ENCODE measurements at regions not wholly inside any gene's neighbourhood (a gene's known extent, or its start where the extent isn't known, plus 50 kb on each side); places are given as distances from the start of the nearest gene placed in this dataset.

DNA sequence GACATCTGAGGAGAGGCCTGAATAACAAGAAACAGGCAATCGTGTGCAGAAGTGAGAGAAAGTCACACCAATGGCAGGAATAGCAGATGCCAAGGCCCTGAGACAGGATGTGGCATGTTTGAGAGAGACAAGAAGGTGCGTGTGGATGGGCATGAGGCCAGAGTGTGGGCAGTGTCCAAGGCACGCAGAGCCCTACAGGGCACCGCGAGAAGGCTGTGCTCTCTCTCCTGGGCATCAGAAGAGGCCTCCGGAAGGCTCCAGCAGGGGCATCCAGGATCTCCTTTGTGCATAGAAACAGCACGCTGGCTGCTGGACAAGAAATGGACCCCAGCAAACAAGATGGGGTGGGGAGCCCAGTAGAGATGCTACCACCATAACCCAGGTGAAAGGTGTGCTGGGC is 239.0 kb upstream of the RAB6C start:
- TF ChIP-seq POLR2A (IDR thresholded peaks at IDR 0.05) = no peak
- TF ChIP-seq, protein P1, sequence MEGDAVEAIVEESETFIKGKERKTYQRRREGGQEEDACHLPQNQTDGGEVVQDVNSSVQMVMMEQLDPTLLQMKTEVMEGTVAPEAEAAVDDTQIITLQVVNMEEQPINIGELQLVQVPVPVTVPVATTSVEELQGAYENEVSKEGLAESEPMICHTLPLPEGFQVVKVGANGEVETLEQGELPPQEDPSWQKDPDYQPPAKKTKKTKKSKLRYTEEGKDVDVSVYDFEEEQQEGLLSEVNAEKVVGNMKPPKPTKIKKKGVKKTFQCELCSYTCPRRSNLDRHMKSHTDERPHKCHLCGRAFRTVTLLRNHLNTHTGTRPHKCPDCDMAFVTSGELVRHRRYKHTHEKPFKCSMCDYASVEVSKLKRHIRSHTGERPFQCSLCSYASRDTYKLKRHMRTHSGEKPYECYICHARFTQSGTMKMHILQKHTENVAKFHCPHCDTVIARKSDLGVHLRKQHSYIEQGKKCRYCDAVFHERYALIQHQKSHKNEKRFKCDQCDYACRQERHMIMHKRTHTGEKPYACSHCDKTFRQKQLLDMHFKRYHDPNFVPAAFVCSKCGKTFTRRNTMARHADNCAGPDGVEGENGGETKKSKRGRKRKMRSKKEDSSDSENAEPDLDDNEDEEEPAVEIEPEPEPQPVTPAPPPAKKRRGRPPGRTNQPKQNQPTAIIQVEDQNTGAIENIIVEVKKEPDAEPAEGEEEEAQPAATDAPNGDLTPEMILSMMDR (IDR thresholded peaks at IDR 0.05) = no peak
